ENCODE measurements at regions not wholly inside any gene's neighbourhood (a gene's known extent, or its start where the extent isn't known, plus 50 kb on each side); places are given as distances from the start of the nearest gene placed in this dataset.

- no peak for DNase-seq
Observed at GRCh38 chr16:80065541-80065940, 465.0 kb upstream of the MAF start.

- DNase-seq, result no peak
Observed at GRCh38 chr16:80063713-80064069, 463.2 kb upstream of the MAF start.

GRCh38 chr16:80063031-80063712, 462.6 kb upstream of the MAF start:
- DNase-seq, result no peak

- no peak for DNase-seq
Observed at GRCh38 chr16:80062361-80063030, 462.0 kb upstream of the MAF start.

GRCh38 chr16:80060470-80060869, 459.9 kb upstream of the MAF start:
- no peak for DNase-seq

GRCh38 chr16:80059836-80060235, 459.3 kb upstream of the MAF start:
- no peak for DNase-seq

- no peak for DNase-seq
Observed at GRCh38 chr16:80058214-80058613, 457.7 kb upstream of the MAF start.

GRCh38 chr16:80056324-80056723, 455.8 kb upstream of the MAF start:
- DNase-seq, result no peak

GRCh38 chr16:80055831-80056230, 455.3 kb upstream of the MAF start:
- DNase-seq, result no peak

- DNase-seq, result no peak
Observed at GRCh38 chr16:80054647-80055046, 454.1 kb upstream of the MAF start.

- no peak for DNase-seq
Observed at GRCh38 chr16:80051040-80051439, 450.5 kb upstream of the MAF start.

- DNase-seq, result no peak
Observed at GRCh38 chr16:80048250-80048649, 447.7 kb upstream of the MAF start.

- DNase-seq, result no peak
Observed at GRCh38 chr16:80047842-80048241, 447.3 kb upstream of the MAF start.

- no peak for DNase-seq
Observed at GRCh38 chr16:80046848-80047247, 446.3 kb upstream of the MAF start.

GRCh38 chr16:80046261-80046660, 445.7 kb upstream of the MAF start:
- no peak for DNase-seq

GRCh38 chr16:80045861-80046260, 445.3 kb upstream of the MAF start:
- DNase-seq, result no peak

- DNase-seq, result no peak
Observed at GRCh38 chr16:80041410-80041809, 440.9 kb upstream of the MAF start.

- no peak for DNase-seq
Observed at GRCh38 chr16:80040814-80041213, 440.3 kb upstream of the MAF start.

- DNase-seq, result no peak
Observed at GRCh38 chr16:80040413-80040812, 439.9 kb upstream of the MAF start.

- DNase-seq, result no peak
Observed at GRCh38 chr16:80039777-80040176, 439.2 kb upstream of the MAF start.

- no peak for DNase-seq
Observed at GRCh38 chr16:80038566-80038965, 438.0 kb upstream of the MAF start.

GRCh38 chr16:80034948-80035663, 434.6 kb upstream of the MAF start:
- no peak for DNase-seq

GRCh38 chr16:80034469-80034826, 433.9 kb upstream of the MAF start:
- no peak for DNase-seq

GRCh38 chr16:80033783-80034468, 433.4 kb upstream of the MAF start:
- no peak for DNase-seq

Measured in AML-193 (cell line).